ENCODE measurements at regions not wholly inside any gene's neighbourhood (a gene's known extent, or its start where the extent isn't known, plus 50 kb on each side); places are given as distances from the start of the nearest gene placed in this dataset.

DNA sequence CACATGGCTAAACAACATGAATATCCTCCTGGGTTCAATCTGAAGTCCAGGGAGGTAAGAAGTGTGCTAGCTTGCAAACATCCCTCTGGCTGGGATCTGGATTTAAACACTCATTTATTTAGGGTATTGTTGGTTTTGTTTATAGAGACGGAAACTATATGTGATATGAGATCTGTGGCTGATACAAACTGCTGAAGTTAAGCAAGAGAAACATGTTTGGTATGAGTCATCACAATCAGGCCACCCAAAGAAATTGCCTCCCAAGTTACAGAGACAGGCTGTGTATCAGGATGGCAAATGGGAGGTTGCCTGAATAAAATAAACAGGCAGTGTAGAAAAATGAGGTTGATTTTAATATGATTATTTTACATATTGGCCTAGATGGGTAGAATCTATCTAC, 562.1 kb downstream of the IGSF11 start:
- Histone ChIP-seq H3K9me3 (no peaks in the 10 kb centered on the region), H3K4me3 (ENCODE audit: low read depth in 2 of 2, low read length in 1 of 2) (no peak overlapping the region), H3K9ac (no peak overlapping the region), H3K79me2 (ENCODE audit: insufficient read depth) (no peaks in the 10 kb centered on the region), H3K4me1 (ENCODE audit: control insufficient read depth in 1 of 2, insufficient read depth in 2 of 2, low read depth in 1 of 2, low read length in 1 of 2) (no peaks in the 10 kb centered on the region), H2AFZ (ENCODE audit: low read depth) (no peak overlapping the region), H4K20me1 (ENCODE audit: insufficient read depth) (no peaks in the 10 kb centered on the region), H3K36me3 (replicated peaks in 1 of 2; ENCODE audit: control insufficient read depth in 1 of 2, insufficient read depth in 2 of 2, low read length in 1 of 2) (no peaks in the 10 kb centered on the region), H3K27me3 (ENCODE audit: insufficient read depth) (no peaks in the 10 kb centered on the region), H3K4me2 (no peak overlapping the region), H3K9me2 (peaks cover 7% of the 10 kb centered on the region; the same call in 1 of the 2 replicates), H3F3A (replicated peaks; ENCODE audit: insufficient read depth) (no peaks in the 10 kb centered on the region), H3K27ac (ENCODE audit: low read depth in 2 of 2, low read length in 1 of 2) (no peak overlapping the region)
- POLR2A ChIA-PET = no interaction called here
- CTCF ChIA-PET = no interaction called here
- 47% methylated on average over 1 of the region's 1 CpG for WGBS (ENCODE audit: low lambda C conversion rate)
- no peak for DNase-seq
- TF ChIP-seq SMC3 (IDR thresholded peaks at IDR 0.05; ENCODE audit: low read depth, low read length) (no peak), MXI1 (IDR thresholded peaks at IDR 0.05; ENCODE audit: low read depth, low read length) (no peak), SIN3A (IDR thresholded peaks at IDR 0.05; ENCODE audit: borderline replicate concordance, low read depth, low read length) (no peak), ELF1 (IDR thresholded peaks at IDR 0.05) (no peak), ZBTB33 (IDR thresholded peaks at IDR 0.05; ENCODE audit: borderline replicate concordance, low read depth) (no peak), RCOR1 (IDR thresholded peaks at IDR 0.05; ENCODE audit: low read length) (no peak), FOXJ3 (CRISPR knock-in tag; IDR thresholded peaks at IDR 0.05) (no peak), NFIC (IDR thresholded peaks at IDR 0.05; ENCODE audit: borderline replicate concordance) (no peak)
- TF ChIP-seq, protein P1, sequence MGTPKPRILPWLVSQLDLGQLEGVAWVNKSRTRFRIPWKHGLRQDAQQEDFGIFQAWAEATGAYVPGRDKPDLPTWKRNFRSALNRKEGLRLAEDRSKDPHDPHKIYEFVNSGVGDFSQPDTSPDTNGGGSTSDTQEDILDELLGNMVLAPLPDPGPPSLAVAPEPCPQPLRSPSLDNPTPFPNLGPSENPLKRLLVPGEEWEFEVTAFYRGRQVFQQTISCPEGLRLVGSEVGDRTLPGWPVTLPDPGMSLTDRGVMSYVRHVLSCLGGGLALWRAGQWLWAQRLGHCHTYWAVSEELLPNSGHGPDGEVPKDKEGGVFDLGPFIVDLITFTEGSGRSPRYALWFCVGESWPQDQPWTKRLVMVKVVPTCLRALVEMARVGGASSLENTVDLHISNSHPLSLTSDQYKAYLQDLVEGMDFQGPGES (IDR thresholded peaks at IDR 0.05; ENCODE audit: low read depth, low read length) = no peak
- TF ChIP-seq, protein P2, sequence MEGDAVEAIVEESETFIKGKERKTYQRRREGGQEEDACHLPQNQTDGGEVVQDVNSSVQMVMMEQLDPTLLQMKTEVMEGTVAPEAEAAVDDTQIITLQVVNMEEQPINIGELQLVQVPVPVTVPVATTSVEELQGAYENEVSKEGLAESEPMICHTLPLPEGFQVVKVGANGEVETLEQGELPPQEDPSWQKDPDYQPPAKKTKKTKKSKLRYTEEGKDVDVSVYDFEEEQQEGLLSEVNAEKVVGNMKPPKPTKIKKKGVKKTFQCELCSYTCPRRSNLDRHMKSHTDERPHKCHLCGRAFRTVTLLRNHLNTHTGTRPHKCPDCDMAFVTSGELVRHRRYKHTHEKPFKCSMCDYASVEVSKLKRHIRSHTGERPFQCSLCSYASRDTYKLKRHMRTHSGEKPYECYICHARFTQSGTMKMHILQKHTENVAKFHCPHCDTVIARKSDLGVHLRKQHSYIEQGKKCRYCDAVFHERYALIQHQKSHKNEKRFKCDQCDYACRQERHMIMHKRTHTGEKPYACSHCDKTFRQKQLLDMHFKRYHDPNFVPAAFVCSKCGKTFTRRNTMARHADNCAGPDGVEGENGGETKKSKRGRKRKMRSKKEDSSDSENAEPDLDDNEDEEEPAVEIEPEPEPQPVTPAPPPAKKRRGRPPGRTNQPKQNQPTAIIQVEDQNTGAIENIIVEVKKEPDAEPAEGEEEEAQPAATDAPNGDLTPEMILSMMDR (IDR thresholded peaks at IDR 0.05) = no peak
- TF ChIP-seq, protein P3, sequence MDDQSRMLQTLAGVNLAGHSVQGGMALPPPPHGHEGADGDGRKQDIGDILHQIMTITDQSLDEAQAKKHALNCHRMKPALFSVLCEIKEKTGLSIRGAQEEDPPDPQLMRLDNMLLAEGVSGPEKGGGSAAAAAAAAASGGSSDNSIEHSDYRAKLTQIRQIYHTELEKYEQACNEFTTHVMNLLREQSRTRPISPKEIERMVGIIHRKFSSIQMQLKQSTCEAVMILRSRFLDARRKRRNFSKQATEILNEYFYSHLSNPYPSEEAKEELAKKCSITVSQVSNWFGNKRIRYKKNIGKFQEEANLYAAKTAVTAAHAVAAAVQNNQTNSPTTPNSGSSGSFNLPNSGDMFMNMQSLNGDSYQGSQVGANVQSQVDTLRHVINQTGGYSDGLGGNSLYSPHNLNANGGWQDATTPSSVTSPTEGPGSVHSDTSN (IDR thresholded peaks at IDR 0.05) = no peak

DNA sequence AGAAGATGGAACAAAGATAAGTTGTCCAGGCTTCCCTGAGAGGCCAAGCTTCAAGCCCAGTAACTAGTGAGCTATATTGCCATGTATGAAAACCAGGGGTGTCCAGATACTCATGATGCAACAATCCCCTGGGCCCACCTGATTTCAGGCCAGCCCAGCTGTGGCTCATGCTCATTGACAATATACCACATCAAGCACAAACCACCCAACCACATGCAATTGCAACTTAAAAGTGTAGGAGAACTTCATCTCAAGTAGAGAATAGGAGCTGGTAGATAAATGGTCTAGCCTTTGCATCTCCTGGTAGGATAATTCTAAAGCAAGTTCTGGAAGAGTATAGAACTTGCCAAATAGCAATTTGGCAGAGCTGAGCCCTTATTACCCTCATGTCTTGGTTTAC, 561.3 kb downstream of the IGSF11 start:
- no peak overlapping the region for H2AFZ ChIP-seq (ENCODE audit: low read depth)
- H3K36me3 ChIP-seq (replicated peaks in 1 of 2; ENCODE audit: control insufficient read depth in 1 of 2, insufficient read depth in 2 of 2, low read length in 1 of 2) = no peaks in the 10 kb centered on the region
- TF ChIP-seq NRF1 (IDR thresholded peaks at IDR 0.05; ENCODE audit: low read depth, low read length) = no peak
- no peak for TF ChIP-seq FOXM1 (IDR thresholded peaks at IDR 0.05; ENCODE audit: low read depth)
- TF ChIP-seq SMC3 (IDR thresholded peaks at IDR 0.05; ENCODE audit: low read depth, low read length) = no peak
- TF ChIP-seq JUND (IDR thresholded peaks at IDR 0.05) = no peak
- TF ChIP-seq RXRA (IDR thresholded peaks at IDR 0.05; ENCODE audit: borderline replicate concordance, low read depth) = no peak
- TF ChIP-seq USF1 (IDR thresholded peaks at IDR 0.05; ENCODE audit: borderline replicate concordance, low read depth) = no peak
- H3K79me2 ChIP-seq (ENCODE audit: insufficient read depth) = no peaks in the 10 kb centered on the region
- no peaks in the 10 kb centered on the region for H4K20me1 ChIP-seq (ENCODE audit: insufficient read depth)
- H3K9me2 ChIP-seq = peaks cover 6% of the 10 kb centered on the region; the same call in 1 of the 2 replicates
- no peaks in the 10 kb centered on the region for H3K4me1 ChIP-seq (ENCODE audit: control insufficient read depth in 1 of 2, insufficient read depth in 2 of 2, low read depth in 1 of 2, low read length in 1 of 2)
- no peak overlapping the region for H3K9ac ChIP-seq
- no peak overlapping the region for H3K27ac ChIP-seq (ENCODE audit: low read depth in 2 of 2, low read length in 1 of 2)
- no peak overlapping the region for H3K4me3 ChIP-seq (ENCODE audit: low read depth in 2 of 2, low read length in 1 of 2)
- CTCF ChIA-PET = no interaction called here
- H3F3A ChIP-seq (replicated peaks; ENCODE audit: insufficient read depth) = no peaks in the 10 kb centered on the region
- H3K4me2 ChIP-seq = no peak overlapping the region
- no peaks in the 10 kb centered on the region for H3K27me3 ChIP-seq (ENCODE audit: insufficient read depth)
- DNase-seq = no peak
- POLR2A ChIA-PET = no interaction called here
- no peaks in the 10 kb centered on the region for H3K9me3 ChIP-seq
